Chondrocyte (in vitro differentiated cells): ENCODE measurements at regions not wholly inside any gene's neighbourhood (a gene's known extent, or its start where the extent isn't known, plus 50 kb on each side); places are given as distances from the start of the nearest gene placed in this dataset.

Experiments used
- DNase-seq: peaks from one replicate; pipeline ENCODE4 v3.0.0; 2021; ENCODE audit warnings: mixed read lengths, low spot score
- H3K27ac Mint-ChIP-seq: one replicate; pipeline ENCODE4 v1.8.0; 2021; ENCODE audit warnings: mild to moderate bottlenecking, moderate library complexity, mixed read lengths; ENCODE audit not compliant: unreplicated experiment
- H3K27me3 Mint-ChIP-seq: 2 replicates; pipeline ENCODE4 v1.8.0; 2021; ENCODE audit warnings: low read depth, mixed read lengths
- H3K36me3 Mint-ChIP-seq: 2 replicates; pipeline ENCODE4 v1.8.0; 2021; ENCODE audit warnings: low read depth, mixed read lengths
- H3K4me1 Mint-ChIP-seq: 2 replicates; pipeline ENCODE4 v1.8.0; 2021; ENCODE audit warnings: low read depth, mild to moderate bottlenecking, mixed read lengths
- H3K4me3 Mint-ChIP-seq: one replicate; pipeline ENCODE4 v1.8.0; 2021; ENCODE audit warnings: mild to moderate bottlenecking, moderate library complexity, mixed read lengths; ENCODE audit not compliant: unreplicated experiment
- H3K9me3 Mint-ChIP-seq: 2 replicates; pipeline ENCODE4 v1.8.0; 2021; ENCODE audit warnings: low read depth, mixed read lengths
- TF ChIP-seq, protein P1 (sequence below): fragments of 200-600 bp; sonication (generic); IDR thresholded peaks from 2 replicates; pipeline ENCODE4 v1.5.0; 2021; ENCODE audit warnings: antibody characterized with exemption, mild to moderate bottlenecking, moderate library complexity

DNA sequence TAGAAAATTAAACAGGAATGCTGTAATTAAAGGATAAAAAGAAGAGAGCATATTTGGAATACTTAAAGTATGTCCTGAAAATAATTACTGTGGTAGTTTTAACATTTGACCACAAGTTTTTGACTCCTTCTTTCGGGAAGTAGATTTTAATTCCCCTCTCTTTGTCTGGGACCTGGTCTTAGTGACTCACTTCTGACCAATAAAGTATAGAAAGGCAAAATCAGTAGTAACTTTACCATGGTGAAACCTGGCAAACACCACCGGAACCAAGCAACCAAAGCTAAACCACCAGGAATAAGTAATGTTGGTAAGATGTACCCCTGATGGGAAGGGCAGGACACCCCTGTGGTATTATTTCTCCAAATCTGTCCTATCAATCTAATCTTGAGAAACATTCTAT, 314.8 kb downstream of the PDHA2 start:
- TF ChIP-seq, protein P1, sequence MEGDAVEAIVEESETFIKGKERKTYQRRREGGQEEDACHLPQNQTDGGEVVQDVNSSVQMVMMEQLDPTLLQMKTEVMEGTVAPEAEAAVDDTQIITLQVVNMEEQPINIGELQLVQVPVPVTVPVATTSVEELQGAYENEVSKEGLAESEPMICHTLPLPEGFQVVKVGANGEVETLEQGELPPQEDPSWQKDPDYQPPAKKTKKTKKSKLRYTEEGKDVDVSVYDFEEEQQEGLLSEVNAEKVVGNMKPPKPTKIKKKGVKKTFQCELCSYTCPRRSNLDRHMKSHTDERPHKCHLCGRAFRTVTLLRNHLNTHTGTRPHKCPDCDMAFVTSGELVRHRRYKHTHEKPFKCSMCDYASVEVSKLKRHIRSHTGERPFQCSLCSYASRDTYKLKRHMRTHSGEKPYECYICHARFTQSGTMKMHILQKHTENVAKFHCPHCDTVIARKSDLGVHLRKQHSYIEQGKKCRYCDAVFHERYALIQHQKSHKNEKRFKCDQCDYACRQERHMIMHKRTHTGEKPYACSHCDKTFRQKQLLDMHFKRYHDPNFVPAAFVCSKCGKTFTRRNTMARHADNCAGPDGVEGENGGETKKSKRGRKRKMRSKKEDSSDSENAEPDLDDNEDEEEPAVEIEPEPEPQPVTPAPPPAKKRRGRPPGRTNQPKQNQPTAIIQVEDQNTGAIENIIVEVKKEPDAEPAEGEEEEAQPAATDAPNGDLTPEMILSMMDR: no peak
- Mint-ChIP-seq H3K4me1 (peaks cover 3% of the 10 kb centered on the region), H3K9me3 (peaks cover 3% of the 10 kb centered on the region), H3K27me3 (no peaks in the 10 kb centered on the region), H3K36me3 (no peaks in the 10 kb centered on the region), H3K4me3 (no peak overlapping the region), H3K27ac (no peak overlapping the region)
- no peak for DNase-seq

DNA sequence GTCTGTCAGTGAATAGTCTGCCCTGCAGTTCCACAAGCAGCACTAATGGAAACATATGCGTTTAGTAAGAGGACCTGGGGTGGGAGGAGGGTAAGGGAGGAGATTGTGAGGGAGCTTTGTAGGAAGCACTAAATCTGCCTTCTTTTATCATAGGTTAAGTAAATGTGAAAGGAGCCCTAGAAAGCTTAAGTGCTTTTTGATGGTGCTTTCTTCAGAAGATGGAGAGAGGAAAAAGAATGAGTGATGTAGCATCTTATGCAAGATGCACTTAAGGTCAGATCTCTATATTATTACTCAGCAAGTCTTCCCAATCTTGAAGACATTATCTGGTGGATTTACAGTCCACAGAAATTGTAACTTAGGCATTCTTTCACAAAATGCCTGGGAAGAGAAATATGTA, 322.7 kb downstream of the PDHA2 start:
- H3K9me3 Mint-ChIP-seq: peaks cover 2% of the 10 kb centered on the region
- H3K27ac Mint-ChIP-seq: no peak overlapping the region
- no peaks in the 10 kb centered on the region for H3K36me3 Mint-ChIP-seq
- H3K27me3 Mint-ChIP-seq: no peaks in the 10 kb centered on the region
- TF ChIP-seq, protein P1: no peak
- H3K4me3 Mint-ChIP-seq: no peak overlapping the region
- H3K4me1 Mint-ChIP-seq: peaks cover 32% of the 10 kb centered on the region
- DNase-seq: no peak

DNA sequence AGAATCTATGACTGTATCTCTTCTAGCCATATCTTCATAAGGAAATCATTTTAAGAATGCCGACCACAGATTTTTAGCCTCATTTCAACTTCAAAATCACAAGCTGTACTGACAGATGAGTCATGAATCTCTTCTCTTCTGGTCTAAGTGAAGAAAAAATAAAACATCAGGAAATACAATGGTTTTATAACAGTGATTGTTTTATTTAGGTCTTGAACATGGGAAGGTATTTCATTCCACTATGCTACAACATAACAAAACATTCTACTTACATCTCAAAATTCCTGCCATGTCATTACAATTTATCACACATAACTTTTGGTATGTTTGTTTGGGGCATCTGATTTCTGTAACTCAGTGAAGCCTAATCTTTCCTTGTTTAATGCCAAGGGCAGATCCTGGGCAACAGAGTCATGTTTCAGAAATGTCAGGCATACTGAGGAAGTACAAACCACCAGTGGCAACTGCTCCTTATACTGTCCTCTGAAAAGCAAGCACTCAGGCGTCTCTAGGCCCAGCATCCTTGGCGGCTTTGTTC, 325.0 kb downstream of the PDHA2 start:
- H3K27ac Mint-ChIP-seq: peak overlapping the region; percentile 84
- peaks cover 32% of the 10 kb centered on the region for H3K4me1 Mint-ChIP-seq
- H3K9me3 Mint-ChIP-seq: peaks cover 2% of the 10 kb centered on the region
- no peaks in the 10 kb centered on the region for H3K27me3 Mint-ChIP-seq
- H3K4me3 Mint-ChIP-seq: no peak overlapping the region
- TF ChIP-seq, protein P1: no peak
- H3K36me3 Mint-ChIP-seq: no peaks in the 10 kb centered on the region
- DNase-seq: no peak

DNA sequence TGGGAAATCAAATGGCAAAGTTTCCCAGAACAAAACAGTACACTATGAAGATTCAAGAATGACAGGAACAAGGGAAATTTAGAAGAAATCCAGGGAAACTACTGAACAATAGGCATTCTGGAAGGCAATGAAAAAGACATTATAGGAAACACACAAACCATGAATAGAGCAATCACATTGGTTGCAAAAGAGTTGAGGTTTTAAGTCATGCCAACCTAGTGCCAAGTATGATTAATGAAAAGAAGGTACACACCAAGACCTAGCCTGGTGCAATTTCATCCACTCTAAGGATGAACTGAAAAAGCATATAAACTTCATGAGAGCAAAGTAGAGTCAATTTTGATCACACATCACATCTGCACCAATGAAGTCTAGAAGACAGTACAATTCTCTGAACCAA, 326.9 kb downstream of the PDHA2 start:
- TF ChIP-seq, protein P1: no peak
- Mint-ChIP-seq H3K27ac (no peak overlapping the region), H3K4me3 (no peak overlapping the region), H3K27me3 (no peaks in the 10 kb centered on the region), H3K36me3 (no peaks in the 10 kb centered on the region), H3K4me1 (peaks cover 32% of the 10 kb centered on the region), H3K9me3 (no peaks in the 10 kb centered on the region)
- DNase-seq: no peak

DNA sequence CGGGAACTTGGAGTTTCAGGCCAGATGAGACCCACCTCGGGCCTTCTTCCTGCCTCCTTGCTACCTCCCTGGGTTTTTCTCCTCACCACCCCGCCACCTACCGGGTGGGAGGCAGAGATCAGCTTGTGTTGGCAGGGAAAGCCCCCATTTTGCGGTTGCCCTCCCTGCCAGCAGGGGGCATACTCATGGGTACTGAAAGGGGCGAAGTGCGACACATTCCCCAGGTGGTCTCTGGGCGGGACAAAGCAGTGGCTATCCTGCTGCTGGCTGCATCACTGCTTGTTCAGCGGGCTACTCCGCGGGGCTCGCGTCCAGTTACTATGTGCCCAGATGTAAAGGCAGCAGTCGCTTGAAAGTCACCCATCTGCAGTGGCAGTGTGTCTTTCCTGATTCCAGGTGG, 330.3 kb downstream of the PDHA2 start:
- Mint-ChIP-seq H3K9me3 (no peaks in the 10 kb centered on the region), H3K27ac (no peak overlapping the region), H3K27me3 (no peaks in the 10 kb centered on the region), H3K36me3 (no peaks in the 10 kb centered on the region), H3K4me1 (peaks cover 8% of the 10 kb centered on the region), H3K4me3 (no peak overlapping the region)
- TF ChIP-seq, protein P1: peak; percentile 33
- DNase-seq: peak; percentile 69
